ENCODE measurements at regions not wholly inside any gene's neighbourhood (a gene's known extent, or its start where the extent isn't known, plus 50 kb on each side); places are given as distances from the start of the nearest gene placed in this dataset.

DNA sequence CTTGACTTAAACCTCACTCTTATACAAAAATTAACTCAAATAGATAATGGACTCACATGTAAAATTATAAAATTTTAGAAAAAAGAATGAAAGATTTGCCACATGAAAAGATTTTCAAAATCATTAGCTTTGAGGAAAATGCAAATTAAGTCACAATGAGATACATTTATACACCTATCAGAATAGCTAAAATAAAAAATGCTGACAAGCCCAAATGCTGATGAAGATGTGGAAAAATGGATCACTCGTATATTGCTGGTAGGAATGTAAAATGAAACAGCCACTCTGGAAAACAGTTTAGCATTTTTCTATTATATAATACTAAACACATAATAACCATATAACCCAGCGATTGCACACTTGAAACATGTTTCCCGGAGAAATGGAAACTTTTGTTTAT lies 316.2 kb downstream of the ANKRD50 start:
- no peak for DNase-seq (ENCODE audit: low read depth, low spot score)

DNA sequence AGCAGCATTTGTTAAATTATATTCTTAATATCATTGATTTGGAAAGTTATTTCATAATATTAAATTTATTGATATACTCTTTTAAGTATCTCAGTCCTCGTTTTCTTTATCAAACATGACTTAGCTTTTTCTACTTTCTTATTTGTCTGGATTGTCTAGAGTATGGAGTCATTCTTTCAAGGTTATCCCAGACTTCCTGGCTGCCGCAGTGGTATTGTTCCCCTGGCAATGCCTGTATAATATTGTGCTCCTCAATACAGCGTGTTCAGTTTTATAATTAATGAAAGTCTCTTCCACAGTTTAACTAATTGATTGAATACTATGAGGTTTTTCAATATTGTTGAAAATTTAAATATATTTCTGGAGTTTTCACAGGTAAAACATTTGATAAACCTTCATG lies 310.9 kb downstream of the ANKRD50 start:
- no peak for DNase-seq (ENCODE audit: low read depth, low spot score)

GRCh38 chr4:124409044-124409443 lies 303.5 kb downstream of the ANKRD50 start:
- DNase-seq (ENCODE audit: low read depth, low spot score), result no peak

GRCh38 chr4:124414276-124415040 lies 298.1 kb downstream of the ANKRD50 start:
- no peak for DNase-seq (ENCODE audit: low read depth, low spot score)

- DNase-seq (ENCODE audit: low read depth, low spot score), result no peak
Observed at GRCh38 chr4:124415146-124415545, 297.4 kb downstream of the ANKRD50 start.

DNA sequence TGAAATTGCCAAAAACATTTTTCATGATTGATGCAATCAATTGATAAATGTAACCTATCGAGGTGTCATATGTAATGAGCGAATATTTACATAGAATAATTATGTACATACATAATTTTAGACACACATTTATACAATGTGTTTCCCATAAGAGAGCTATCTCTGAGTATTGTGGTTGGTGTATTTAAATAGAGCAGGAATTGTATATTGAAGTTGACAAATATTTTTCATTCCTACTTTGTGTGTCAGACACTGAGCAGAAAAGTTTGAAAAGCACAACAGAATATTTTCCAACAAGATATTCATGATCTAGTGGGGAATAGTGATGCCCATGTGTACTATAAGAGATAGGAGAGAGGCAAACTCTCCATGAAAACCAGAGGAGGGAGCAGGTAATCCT lies 295.2 kb downstream of the ANKRD50 start:
- DNase-seq (ENCODE audit: low read depth, low spot score), result no peak

DNA sequence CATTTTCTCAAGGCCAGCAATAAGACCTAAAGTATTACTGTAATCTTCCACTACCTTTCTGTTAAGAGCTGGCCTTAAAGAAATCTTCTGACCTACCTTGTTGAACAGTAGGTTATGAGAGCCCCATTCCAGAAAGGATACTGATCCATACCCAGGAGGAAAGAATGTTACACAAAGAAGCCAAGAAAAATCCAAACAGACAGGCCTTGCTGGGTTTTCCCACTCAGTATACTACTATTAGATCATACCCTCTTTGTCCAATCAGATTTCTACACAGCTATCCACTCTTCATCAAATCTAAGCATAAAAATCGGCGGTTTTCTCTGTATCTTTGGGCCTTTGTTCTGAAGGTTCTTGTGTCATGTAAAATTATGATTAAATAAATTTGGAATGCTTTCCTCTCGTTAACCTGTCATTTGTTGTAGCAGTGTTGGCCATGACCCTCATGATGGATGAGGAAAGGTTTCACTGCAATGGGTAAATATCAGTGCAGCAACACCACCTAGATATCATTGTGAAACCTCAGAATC lies 292.3 kb downstream of the ANKRD50 start:
- no peak for DNase-seq (ENCODE audit: low read depth, low spot score)

DNA sequence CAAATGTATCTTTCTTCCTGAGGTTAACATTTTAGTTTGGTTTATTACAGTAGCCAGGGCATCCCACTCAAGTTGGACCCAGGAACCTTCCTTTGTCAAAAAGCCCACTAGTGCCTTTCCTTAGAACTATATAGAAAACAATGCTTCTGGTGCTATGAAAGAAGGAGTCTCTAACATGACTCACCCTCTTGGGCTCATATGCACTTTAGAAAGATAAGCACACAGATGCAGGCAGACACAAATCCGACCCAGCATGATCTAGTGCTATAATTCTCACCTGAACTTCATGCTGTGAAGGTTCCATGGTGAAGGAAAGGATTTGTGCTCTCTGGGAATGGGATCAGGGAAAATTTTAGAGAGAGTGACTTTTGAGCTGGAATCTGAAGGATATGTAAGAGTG lies 289.4 kb downstream of the ANKRD50 start:
- no peak for DNase-seq (ENCODE audit: low read depth, low spot score)

DNA sequence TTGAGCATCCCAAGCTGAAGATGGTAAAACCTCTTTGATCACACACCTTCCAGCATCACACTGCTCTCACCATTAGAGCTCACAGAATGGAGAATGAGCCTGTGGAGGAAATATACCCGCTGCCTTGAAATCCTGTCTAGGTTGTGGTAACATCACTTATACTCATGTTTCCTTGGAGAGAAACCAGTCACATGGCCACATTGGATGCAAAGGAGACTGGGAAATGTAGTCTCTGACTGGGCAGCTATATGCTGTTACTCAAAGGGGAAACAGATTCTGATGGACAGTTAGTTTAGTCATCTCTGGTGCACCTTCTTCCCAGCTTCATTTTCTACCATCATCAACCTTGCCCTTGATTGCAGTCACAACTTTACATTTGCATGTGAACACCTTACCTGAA lies 286.3 kb downstream of the ANKRD50 start:
- no peak for DNase-seq (ENCODE audit: low read depth, low spot score)

DNA sequence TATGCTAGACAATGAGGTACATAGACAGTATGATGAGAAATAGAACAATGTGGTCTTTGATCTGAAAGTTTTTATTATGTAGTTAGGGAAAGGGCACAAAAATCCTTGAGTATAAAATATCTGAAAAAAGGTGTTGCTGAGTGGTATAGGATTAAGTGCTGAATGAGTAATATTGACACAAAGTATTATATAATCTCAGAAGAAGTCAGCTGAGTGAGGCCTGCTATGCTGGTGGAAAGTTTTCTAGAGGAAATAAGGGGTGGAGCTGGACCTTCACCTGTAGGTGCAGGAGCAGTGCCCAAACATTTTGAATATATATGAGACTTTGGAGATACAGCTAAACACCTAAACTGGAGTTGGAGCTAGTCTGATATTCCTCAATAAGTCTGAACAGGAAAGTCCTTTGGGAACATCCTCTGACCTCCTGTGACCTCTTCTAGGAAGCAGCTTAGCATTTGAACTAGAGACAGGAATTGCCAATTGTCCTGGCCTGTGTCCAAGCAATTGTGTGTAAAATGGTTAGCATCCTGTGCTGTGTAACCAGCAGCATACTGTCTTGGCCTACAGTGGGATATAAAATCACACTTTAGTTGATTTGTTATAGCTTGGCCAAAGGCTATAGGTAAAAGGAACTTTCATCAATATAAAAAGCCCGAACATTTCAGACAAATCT lies 285.3 kb downstream of the ANKRD50 start:
- no peak for DNase-seq (ENCODE audit: low read depth, low spot score)

- no peak for DNase-seq (ENCODE audit: low read depth, low spot score)
Observed at GRCh38 chr4:124428648-124429047, 283.9 kb downstream of the ANKRD50 start.

DNA sequence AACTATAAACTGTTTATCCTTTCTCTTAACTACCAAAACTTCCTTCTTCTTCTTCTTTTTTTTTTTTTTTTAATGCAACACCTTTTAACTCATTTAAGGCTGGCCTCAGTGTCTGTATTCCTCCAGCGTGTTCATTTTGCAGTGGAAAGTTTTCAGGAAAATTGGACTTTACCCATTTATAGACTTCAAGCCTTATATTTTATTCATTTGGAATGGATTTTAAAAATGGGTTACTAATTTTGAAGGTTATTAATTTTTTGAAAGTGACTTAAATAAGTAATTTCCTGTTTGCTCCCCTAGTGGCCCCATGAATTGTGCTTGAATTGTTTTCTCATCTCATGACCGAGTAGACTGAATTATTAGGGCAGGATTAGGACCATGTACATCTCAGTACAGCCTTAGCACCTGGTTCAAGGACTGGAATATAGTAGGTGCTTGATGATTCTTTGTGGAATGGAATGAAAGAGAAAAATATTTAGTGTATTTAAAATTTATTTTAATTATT lies 282.7 kb downstream of the ANKRD50 start:
- no peak for DNase-seq (ENCODE audit: low read depth, low spot score)

DNA sequence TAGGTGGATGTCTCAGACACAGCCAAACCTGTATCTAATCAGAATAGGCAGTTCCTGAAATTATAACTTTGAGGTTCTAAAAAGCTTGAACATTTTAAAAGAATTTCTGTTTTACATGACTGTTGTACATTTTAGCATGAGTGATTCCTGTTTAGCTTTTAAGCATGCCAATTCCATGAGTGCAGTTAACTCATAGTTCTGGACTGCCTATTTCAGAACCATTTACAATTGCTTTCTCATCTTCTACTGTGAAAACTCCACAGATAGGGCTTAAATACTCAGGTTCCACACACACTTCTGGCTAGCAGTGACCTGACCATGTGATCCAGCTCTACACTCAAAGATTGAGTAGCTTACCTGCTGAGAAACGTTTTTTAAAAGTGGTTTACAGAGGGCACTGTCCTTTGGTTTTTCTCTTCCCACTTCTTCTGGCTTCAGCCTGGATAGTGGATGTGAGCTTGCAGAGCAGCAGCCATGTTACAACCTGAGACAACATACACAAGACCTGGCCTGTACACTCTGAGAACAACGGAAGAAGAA lies 280.8 kb downstream of the ANKRD50 start:
- no peak for DNase-seq (ENCODE audit: low read depth, low spot score)

DNA sequence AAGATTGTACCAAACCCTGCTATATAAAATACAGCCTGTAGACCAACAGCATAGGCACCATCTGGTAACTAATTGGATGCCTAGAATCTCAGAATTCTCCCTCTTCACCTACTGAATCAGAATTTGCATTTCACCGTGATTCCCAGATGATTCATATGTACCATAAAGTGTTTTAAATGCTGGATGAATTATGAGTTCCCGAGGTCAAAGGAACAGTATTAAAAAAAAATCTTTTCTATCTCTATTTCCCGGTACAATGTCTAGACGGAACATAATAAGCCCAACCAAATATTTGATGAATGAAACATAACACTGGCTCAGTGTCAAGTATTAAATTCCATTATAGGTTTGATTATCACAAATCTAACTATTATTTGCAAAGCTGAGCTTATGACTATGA lies 280.0 kb downstream of the ANKRD50 start:
- DNase-seq (ENCODE audit: low read depth, low spot score), result no peak

- no peak for DNase-seq (ENCODE audit: low read depth, low spot score)
Observed at GRCh38 chr4:124433044-124433443, 279.5 kb downstream of the ANKRD50 start.

DNA sequence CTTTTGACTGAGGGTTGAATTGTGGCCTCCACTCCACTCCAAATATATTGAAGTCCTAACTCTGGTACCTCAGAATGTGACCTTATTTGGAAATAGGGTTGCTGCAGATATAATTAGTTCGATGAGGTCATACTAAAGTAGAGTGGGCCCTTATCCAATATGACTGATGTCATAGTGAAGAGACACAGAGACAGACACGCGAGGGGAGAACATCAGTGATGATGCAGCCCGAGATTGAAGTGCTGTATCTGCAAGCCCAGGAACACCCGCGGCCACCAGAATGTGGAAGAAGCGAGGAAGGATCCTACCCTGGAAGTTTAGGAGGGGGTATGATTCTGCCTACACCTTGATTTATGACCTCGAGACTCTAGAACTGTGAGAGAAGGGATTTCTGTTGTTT lies 279.0 kb downstream of the ANKRD50 start:
- DNase-seq (ENCODE audit: low read depth, low spot score), result no peak

- DNase-seq (ENCODE audit: low read depth, low spot score), result no peak
Observed at GRCh38 chr4:124435274-124435950, 277.1 kb downstream of the ANKRD50 start.

DNA sequence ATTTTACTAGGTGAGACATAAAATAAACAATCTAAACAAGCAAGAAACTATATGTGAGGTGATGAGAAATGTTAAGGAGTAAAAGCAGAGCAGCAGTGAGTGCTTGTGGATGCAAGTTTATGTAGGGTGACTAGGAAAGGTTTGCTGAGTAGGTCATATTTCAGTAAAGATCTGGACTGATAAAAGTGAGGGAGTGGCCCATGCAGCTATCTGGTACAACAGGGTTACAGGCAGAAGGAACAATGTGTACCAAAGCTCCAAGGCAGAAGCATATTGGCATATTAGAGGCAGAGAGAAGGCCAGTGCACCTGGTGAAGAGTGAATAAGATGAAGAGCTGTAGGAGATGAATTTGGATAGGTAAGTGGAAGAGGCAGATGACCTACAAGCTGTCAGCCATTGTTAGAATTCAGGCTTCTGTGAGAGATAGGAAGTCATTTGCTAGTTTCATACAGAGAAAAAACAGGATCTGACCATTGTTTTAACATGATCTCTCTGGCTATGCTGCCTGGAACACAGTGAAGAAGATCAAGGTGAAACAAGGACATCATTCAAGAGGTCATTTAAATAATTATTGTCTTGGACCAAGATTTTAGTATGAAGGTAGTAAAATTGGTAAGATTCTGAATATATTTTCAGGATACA lies 274.6 kb downstream of the ANKRD50 start:
- no peak for DNase-seq (ENCODE audit: low read depth, low spot score)

DNA sequence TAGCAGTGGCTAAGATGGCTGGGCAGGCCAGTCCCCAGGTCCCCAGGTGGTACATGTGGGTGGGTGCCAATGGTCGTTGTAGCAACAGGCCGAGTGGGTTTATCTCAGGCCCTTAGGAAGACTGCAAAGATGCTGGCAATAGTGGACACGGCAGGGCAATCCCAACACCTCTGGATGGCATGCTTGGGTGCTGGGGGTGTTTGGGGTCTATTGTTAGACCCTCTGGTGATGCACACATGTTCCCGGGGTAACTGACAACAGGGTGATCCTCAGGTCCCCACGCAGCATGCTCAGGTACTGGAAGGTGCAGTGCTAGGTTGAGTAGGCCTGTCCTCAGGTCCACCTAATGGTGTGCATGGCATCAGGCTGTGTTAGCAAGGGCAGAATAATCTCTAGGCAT lies 267.5 kb downstream of the ANKRD50 start:
- no peak for DNase-seq (ENCODE audit: low read depth, low spot score)

GRCh38 chr4:124449881-124450280 lies 262.7 kb downstream of the ANKRD50 start:
- DNase-seq (ENCODE audit: low read depth, low spot score), result no peak

DNA sequence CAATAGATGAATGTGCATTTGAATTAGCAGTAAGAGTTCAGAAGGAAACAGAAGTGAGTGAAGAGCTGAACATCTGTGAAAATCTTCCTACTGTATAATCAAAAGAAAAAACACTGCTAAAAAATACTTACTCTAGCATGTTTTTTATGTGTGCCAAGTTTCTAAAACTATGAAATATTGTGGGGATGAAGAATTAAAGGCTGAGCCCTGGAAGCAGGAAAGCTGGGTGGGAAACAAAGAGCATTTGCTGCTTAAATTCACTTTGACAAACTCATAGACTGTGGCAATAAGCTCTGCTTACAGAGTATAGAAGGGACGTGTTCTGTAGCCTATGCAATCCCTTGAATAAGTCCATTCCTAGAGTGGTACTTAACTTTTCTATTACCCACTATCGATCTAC lies 261.7 kb downstream of the ANKRD50 start:
- no peak for DNase-seq (ENCODE audit: low read depth, low spot score)

Measured in ELF-1 (cell line).